ENCODE measurements at regions not wholly inside any gene's neighbourhood (a gene's known extent, or its start where the extent isn't known, plus 50 kb on each side); places are given as distances from the start of the nearest gene placed in this dataset.
"Not testable (repeated sequence)": the region's sequence is repeated elsewhere in the genome, so short reads cannot be mapped to it uniquely, and the experiment has no call there.

- DNase-seq (ENCODE audit: low spot score), result not testable (repeated sequence)
These were observed 161.4 kb downstream of the BCL2L11 start for GRCh38 chr2:111282162-111282561.

GRCh38 chr2:111287646-111288568, 167.2 kb downstream of the BCL2L11 start:
- DNase-seq (ENCODE audit: low spot score), result not testable (repeated sequence)

DNA sequence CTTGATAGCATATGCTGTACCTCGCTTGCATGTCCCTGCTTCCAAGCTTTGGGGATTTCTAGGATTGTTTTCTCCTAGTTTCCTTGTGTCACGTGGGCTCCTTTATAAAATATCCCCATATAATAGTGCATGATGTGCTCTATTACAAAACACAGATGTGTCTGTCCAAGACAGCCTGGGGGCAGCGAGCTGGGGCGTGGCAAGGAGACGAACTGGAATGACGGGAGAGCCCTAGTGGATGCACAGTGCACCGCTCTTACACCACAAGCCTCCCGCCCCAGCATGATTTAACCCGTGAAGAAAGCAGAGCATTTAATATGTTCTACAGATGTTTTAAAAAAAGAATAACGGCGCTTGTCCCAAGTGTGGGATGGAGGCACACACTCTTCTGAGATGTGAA, 169.7 kb downstream of the BCL2L11 start:
- DNase-seq (ENCODE audit: low spot score), result not testable (repeated sequence)

DNA sequence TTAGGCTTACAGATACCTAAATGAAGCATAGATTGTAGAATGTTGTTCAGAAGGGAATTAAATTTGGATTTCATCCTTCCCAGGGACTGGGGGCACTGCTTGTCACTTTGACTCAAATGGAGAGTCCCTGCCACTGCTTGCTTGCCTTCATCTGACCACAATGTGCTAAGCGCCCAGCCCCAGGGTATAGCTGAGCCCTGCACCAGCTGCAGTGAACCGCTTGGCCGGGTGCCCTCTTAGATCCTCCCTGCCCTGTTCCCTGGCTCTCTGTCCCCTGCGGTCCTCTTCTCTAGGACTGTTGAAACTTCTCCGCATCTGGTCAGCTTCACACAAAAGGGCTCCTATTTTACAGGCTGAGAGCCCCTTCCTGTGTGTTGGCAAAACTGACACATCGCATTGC, 170.9 kb downstream of the BCL2L11 start:
- not testable (repeated sequence) for DNase-seq (ENCODE audit: low spot score)

- DNase-seq (ENCODE audit: low spot score), result not testable (repeated sequence)
These were observed 171.7 kb downstream of the BCL2L11 start for GRCh38 chr2:111292232-111292968.

GRCh38 chr2:111294699-111295098, 174.0 kb downstream of the BCL2L11 start:
- DNase-seq (ENCODE audit: low spot score), result not testable (repeated sequence)

- not testable (repeated sequence) for DNase-seq (ENCODE audit: low spot score)
These were observed 175.5 kb downstream of the BCL2L11 start for GRCh38 chr2:111296122-111296804.

DNA sequence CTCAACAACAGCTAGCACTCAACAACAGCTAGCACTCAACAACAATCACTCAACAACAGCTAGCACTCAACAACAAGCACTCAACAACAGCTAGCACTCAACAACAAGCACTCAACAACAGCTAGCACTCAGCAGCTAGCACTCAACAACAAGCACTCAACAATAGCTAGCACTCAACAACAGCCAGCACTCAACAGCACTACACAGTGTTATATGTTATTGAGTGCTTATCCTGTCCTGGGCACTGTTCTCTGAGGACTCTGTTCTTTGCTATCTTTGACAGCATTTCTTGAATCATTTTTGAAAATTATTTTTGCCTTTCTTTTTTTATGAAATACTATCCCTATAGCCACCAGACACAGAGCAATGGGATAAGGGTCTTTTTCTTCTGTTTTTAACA, 176.4 kb downstream of the BCL2L11 start:
- DNase-seq (ENCODE audit: low spot score), result not testable (repeated sequence)

DNA sequence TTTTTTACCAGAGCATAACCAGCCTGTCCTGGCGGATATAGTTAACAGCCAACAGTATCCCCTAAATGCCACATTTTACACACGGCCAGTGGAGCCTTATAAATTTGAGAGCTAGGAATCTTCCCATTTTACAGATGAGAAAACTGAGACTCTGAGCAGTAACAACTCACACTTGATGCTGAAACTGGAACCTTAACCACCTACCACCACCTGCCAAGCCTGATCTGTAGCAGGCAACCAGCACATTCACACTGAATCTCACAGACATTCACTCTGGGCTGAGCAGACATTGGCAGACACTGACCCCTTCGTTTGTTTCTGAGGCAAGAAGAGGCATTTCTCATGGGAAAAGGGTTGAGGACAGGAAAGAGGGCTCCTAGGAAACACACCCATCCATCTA, 178.2 kb downstream of the BCL2L11 start:
- DNase-seq (ENCODE audit: low spot score), result not testable (repeated sequence)

DNA sequence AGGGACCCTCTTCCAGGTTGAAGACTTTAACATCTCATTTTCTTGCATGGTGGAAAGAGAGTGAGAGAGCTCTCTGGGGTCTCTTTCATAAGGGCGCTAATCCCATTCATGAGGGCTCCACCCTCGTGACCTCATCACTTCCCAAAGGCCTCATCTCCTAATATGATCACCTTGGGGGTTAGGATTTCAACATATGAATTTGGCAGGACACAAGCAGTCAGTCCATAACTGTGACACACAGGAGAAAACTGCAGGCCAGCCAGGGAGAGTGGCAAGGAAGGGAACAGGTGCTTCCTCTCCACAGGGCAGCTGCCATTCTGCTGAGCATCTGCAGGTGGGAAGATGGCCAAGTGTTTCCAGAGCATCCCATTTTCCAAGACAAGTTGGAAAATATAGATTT, 178.9 kb downstream of the BCL2L11 start:
- DNase-seq (ENCODE audit: low spot score), result not testable (repeated sequence)

GRCh38 chr2:111301677-111302076, 181.0 kb downstream of the BCL2L11 start:
- DNase-seq (ENCODE audit: low spot score), result not testable (repeated sequence)

- not testable (repeated sequence) for DNase-seq (ENCODE audit: low spot score)
These were observed 181.9 kb downstream of the BCL2L11 start for GRCh38 chr2:111302397-111303218.

DNA sequence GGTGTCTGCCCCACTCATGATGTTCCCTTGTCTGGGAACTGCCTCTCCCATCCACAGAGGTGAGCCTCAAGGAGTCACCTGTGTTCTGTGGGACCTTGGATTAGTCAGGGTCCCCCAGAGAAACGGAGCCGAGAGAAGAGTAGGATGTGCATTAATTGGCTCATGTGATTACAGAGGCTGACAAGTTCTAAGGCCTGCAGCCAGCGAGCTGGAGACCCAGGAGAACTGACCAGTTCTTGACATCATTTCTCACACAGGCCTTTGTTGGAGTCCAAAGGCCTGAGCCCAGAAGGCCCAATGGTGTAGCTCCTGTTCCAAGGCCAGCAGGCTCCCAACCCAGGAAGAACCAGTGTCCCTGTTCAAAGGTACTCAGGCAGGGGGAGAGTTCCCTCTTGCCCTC, 186.6 kb downstream of the BCL2L11 start:
- not testable (repeated sequence) for DNase-seq (ENCODE audit: low spot score)

DNA sequence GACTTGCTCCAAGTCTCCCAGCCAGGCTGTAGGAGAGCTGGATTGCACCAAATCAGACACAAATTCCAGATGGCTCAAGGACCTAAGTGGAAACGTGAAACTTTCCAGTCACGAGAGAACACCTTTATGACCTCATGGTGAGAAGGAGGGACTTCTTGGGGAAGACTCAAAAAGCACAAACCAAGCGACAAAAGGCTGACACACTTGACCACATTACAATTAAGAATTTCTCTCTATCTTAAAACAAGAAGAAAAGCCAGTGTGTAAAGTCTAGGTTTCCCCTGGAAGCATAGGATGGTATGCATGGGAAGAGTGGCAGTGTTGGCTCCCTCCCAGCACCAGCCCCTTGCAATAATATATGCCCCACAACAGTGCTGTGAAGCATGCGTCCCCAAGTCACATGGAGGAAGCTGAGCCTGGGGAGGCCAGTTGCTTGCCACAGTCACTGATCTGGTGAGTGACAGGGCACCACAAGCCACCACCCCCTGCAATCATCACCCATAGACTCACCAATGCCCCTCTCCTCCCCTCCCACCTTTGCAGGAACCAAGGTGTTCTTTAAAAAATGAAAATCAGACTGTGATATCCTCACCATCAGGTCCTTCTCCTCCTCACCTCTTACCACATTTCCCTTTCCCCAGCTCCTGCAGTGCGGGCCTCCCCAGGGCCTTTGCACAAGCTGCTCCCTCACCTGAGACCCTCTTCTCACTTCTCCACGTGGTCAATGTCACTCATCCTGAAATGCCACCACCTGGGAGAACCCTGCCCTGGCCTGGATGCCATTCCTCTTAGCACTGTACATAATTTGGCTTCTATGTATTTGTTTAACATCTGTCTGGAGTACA, 188.7 kb downstream of the BCL2L11 start:
- DNase-seq (ENCODE audit: low spot score), result not testable (repeated sequence)

DNA sequence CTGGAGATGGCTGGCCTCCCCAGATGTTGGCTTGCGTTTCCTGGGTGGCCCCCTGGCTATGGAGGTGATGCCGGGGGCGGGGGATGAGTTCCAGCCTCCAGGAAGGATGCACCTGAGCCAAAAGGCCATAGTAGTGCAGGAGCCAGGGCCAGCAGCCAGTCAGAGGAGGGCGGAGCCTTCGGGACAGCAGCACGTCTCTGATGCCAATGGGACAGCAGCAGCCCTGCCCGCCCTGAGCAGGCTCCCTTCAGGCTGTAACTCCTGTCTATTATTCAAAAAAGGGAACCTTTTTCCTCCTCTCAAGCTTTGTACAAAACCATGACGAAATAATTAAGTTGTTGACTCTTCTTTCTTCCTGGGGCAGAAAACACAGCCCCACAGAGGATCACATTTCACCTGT, 189.7 kb downstream of the BCL2L11 start:
- not testable (repeated sequence) for DNase-seq (ENCODE audit: low spot score)

DNA sequence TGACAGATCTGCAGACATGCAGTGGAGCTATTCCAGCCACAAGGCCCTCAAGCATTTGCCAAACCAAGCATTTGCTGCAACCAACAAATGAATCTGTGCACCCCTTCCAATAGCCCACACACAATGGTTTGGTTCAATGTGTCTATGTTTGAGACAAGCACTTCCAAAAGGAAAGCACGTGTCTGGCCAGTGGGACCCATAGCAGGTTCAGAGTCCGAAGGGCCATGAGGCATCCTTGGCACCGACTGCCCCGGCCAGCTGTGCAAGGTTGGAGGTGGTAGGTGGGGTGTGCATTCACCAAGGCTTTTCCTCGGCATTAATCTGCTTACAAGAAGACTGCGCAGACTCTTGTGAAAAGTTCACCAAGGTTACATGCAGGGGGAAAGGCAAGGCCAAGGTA, 190.9 kb downstream of the BCL2L11 start:
- not testable (repeated sequence) for DNase-seq (ENCODE audit: low spot score)

DNA sequence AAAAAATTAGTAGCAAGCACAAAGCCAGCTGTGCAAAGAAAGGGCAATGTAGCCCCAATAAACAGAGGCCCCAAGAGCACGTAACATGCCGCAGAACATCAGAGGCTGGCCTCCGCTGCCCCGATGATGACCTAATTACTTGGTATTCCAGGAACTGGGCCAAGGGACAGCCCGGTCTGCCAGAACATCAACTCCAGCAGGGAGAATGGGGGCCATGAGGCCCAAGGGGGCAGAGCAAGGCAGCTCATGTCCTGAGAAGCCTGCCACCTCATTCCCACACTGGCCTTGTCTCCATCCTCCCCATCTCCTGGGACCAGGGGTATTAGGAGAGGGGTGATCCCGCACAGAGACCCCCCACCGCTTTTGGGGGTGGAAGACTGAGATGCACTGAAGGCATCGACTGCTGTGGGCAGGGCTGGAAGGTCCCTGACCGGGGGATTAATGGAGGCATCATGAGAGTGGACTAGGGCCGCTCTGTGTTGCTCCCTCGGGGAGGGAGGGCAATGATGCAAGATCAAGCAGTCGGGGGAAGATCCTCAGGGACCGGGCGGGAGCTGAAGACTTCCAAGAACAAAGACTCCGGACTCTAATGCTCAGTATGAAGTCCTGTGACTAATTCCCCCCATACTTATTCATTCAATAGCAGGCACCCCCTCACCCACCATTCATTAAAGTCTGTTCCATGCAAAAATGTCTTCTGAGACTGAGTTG, 192.3 kb downstream of the BCL2L11 start:
- not testable (repeated sequence) for DNase-seq (ENCODE audit: low spot score)

DNA sequence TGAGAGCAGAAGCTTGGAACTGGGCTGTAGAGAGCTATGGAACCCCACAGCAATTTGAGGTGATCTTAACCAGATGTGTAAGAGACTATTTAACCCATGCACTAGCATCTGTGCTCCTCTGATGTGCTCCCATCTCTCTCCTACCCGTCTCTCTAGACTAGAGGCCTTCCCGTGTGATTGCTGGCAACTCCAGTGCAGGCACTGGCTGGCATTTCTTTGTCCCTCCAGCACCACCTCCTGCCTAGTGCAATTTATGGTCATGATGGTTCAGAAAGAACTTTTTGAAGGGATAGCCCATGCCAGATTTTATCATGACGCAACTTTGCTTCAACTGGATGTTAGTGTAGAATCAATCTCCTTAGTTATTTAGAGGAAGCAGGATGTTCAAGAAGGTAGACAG, 193.0 kb downstream of the BCL2L11 start:
- not testable (repeated sequence) for DNase-seq (ENCODE audit: low spot score)
